Cardiac fibroblast (primary cell): ENCODE measurements at regions not wholly inside any gene's neighbourhood (a gene's known extent, or its start where the extent isn't known, plus 50 kb on each side); places are given as distances from the start of the nearest gene placed in this dataset.
A peak's percentile ranks its signal among the peaks of the same experiment; 100 is the strongest.

Source experiments
- DNase-seq, 2 donors: peaks; one replicate each; pipeline versions ENCODE4 v3.0.0 to v3.0.0-alpha.2; 2010; ENCODE audit warnings: low read depth in 2 of 2
- H3K4me3 ChIP-seq, 2 donors: replicated peaks in 1 of 2; 1 replicate in 1 of 2; 2 replicates in 1 of 2; pipeline ENCODE4 v1.5.1; 2011; ENCODE audit warnings: low read depth in 2 of 2, low read length in 2 of 2, mild to moderate bottlenecking in 2 of 2, moderate library complexity in 1 of 2
- CTCF ChIP-seq: IDR thresholded peaks from one replicate; pipeline ENCODE4 v1.5.1; 2011; ENCODE audit warnings: low read depth, mild to moderate bottlenecking, low read length, inconsistent platforms

- no peak overlapping the region for H3K4me3 ChIP-seq
- TF ChIP-seq CTCF, result no peak
- no peak for DNase-seq
These were observed 63.2 kb upstream of the ZSWIM6 start for GRCh38 chr5:61268871-61269270.

GRCh38 chr5:61270510-61271165, 61.4 kb upstream of the ZSWIM6 start:
- no peak for DNase-seq
- no peak for TF ChIP-seq CTCF
- no peak overlapping the region for H3K4me3 ChIP-seq

- no peak for DNase-seq
- no peak overlapping the region for H3K4me3 ChIP-seq
- no peak for TF ChIP-seq CTCF
These were observed 59.4 kb upstream of the ZSWIM6 start for GRCh38 chr5:61272688-61273087.

GRCh38 chr5:61273279-61273975, 58.6 kb upstream of the ZSWIM6 start:
- no peak for TF ChIP-seq CTCF
- no peak overlapping the region for H3K4me3 ChIP-seq
- DNase-seq, result no peak

GRCh38 chr5:61274511-61274911, 57.5 kb upstream of the ZSWIM6 start:
- TF ChIP-seq CTCF, result no peak
- no peak overlapping the region for H3K4me3 ChIP-seq
- DNase-seq, result peak; percentile 55 to 72

GRCh38 chr5:61275841-61276240, 56.2 kb upstream of the ZSWIM6 start:
- no peak for TF ChIP-seq CTCF
- peak; percentile 67 to 87 for DNase-seq
- H3K4me3 ChIP-seq, result no peak overlapping the region

- peak; percentile 21 for TF ChIP-seq CTCF
- H3K4me3 ChIP-seq, result no peak overlapping the region
- DNase-seq, result peak; percentile 45 to 75
These were observed 54.9 kb upstream of the ZSWIM6 start for GRCh38 chr5:61277190-61277589.
